ENCODE measurements at regions not wholly inside any gene's neighbourhood (a gene's known extent, or its start where the extent isn't known, plus 50 kb on each side); places are given as distances from the start of the nearest gene placed in this dataset.

- TF ChIP-seq CTCF (IDR thresholded peaks at IDR 0.05 in 4 of 5, conservative IDR thresholded peaks at IDR 0.05 in 1 of 5) (no peak), POLR2A (IDR thresholded peaks at IDR 0.05) (no peak)
Observed at GRCh38 chr14:61898568-61898967, 136.3 kb downstream of the SNAPC1 start.
